ENCODE measurements at regions not wholly inside any gene's neighbourhood (a gene's known extent, or its start where the extent isn't known, plus 50 kb on each side); places are given as distances from the start of the nearest gene placed in this dataset.
"Not testable (repeated sequence)": the region's sequence is repeated elsewhere in the genome, so short reads cannot be mapped to it uniquely, and the experiment has no call there.

GRCh38 chr5:34096033-34096432, 53.0 kb upstream of the C1QTNF3 start:
- in situ Hi-C loops (cut with MboI; ENCODE audit: low sequenced_read_pairs), result not testable (repeated sequence)

DNA sequence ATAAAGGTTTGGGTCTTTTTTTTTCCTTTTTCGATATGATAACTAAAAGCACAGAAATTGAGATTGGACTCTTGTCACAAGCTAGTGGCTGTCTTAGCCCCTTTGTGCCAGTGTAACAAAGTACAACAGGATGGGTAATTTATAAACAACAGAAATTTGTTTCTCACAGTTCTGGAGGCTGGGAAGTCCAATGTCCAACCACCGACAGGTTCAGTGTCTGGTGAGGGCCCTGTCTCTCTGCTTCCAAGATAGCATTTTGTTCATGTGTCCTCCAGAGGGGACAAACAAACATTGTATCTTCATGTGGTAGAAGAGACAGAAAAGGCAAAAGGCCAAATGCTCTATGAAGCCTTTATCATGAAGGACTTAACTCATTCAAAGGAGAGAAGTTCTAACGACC, 56.9 kb upstream of the C1QTNF3 start:
- in situ Hi-C loops (cut with MboI; ENCODE audit: low sequenced_read_pairs), result not testable (repeated sequence)

DNA sequence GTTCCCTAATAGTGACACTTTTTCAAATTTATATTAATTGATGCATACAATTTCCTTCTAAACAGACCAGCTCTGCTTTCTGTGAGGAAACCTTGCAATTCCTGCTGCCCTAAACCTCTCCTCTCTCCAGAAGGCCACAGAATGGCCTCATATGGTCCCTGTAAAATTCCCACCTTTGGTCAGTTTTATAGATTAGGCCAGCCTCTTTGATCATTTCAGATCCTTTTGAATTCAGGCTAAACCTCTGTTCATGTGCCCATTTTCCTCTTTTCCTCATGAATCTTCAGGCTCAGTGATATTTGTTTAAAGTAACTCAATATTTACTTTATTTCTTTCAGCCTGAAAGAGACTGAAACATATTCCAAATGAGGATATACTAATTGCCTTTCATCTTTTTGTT, 58.6 kb upstream of the C1QTNF3 start:
- in situ Hi-C loops (cut with MboI; ENCODE audit: low sequenced_read_pairs), result not testable (repeated sequence)

DNA sequence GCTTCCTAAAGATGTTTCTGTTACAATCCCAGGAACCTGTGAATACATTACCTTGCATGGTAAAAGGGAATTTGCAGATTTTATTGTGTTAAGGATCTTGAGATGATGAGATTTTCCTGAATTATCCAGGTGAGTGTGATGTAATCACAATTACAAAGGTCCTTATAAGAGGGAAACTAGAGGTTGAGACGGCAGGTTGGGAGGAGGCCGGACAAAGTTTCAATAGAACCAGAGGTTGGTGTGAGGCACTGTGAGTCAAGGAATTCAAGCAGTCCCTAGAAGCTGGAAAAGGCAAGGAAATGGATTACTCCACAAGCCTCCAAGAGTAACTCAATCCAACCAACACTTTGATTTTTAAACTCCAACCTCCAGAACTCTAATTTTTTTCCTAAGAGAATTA, 65.9 kb upstream of the C1QTNF3 start:
- in situ Hi-C loops (cut with MboI; ENCODE audit: low sequenced_read_pairs), result not testable (repeated sequence)

DNA sequence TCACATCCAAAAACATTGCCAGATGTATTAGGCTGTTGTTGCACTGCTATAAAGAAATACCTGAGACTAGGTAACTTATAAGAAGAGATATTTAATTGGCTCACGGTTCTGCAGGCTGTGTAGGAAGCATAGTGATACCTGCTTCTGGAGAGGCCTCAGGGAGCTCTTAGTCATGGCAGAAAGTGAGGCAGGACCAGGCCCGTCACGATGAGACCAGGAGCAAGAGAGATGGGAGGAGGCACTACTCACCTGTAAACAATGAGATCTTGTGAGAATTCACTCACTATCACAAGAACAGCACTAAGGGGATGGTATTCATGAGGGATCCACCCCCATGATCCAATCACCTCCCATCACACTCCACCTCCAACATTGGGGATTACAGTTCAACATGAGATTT, 81.3 kb upstream of the C1QTNF3 start:
- in situ Hi-C loops (cut with MboI; ENCODE audit: low sequenced_read_pairs), result not testable (repeated sequence)

GRCh38 chr5:34125354-34125753, 82.3 kb upstream of the C1QTNF3 start:
- in situ Hi-C loops (cut with MboI; ENCODE audit: low sequenced_read_pairs), result not testable (repeated sequence)

- in situ Hi-C loops (cut with MboI; ENCODE audit: low sequenced_read_pairs), result not testable (repeated sequence)
Observed at GRCh38 chr5:34126741-34127140, 83.7 kb upstream of the C1QTNF3 start.

GRCh38 chr5:34127818-34128217, 84.8 kb upstream of the C1QTNF3 start:
- in situ Hi-C loops (cut with MboI; ENCODE audit: low sequenced_read_pairs), result not testable (repeated sequence)

GRCh38 chr5:34128890-34129289, 85.9 kb upstream of the C1QTNF3 start:
- in situ Hi-C loops (cut with MboI; ENCODE audit: low sequenced_read_pairs), result not testable (repeated sequence)

DNA sequence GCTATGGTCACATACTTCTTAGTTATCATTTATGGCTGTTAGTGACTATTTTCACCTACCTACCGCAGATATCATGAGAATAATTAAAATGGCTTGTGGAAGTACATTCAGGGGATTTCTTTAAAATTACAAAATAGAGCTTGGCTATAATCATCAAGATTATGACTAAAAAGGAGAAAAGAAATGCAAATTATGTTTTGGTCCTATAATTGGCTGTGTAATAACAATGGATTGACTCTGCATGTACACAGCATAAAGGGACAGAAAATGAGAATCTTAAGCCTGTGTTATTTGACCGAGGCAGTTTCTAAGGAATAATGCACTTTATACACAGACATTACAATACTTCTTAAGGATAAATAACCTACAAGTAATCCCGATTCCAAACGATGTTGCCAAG, 112.0 kb upstream of the C1QTNF3 start:
- in situ Hi-C loops (cut with MboI; ENCODE audit: low sequenced_read_pairs), result not testable (repeated sequence)

DNA sequence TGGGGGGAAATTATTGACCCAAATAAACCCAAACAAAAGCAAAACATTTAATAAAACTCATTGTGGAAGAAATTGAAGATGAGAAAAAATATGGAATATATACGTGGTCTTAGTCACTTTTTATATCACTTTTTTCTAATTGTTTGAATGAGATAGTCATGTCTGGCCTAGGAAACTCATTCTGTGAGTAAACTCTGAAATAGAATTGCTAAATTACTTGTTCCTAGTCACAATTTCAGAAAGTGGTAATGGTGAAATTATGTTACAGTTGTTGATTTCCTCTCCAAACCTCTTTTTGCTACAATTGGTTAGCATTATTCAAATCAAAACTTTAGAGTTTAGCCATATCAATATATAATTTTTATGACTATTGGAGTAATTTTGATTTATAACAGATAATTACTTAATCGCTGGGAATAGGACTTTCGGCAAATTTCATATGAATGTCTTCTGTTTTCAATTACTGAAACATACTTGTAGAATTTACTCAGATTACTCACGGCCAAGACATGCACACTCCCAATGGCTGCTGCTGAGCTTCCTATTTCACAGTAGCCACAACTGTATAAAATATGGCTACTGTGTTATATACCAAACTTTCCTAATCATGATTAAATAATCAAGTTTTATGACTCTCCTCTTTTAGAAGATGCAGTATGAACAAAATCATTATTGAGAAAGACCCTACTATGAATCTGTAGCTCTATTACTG, 113.8 kb upstream of the C1QTNF3 start:
- in situ Hi-C loops (cut with MboI; ENCODE audit: low sequenced_read_pairs), result not testable (repeated sequence)

DNA sequence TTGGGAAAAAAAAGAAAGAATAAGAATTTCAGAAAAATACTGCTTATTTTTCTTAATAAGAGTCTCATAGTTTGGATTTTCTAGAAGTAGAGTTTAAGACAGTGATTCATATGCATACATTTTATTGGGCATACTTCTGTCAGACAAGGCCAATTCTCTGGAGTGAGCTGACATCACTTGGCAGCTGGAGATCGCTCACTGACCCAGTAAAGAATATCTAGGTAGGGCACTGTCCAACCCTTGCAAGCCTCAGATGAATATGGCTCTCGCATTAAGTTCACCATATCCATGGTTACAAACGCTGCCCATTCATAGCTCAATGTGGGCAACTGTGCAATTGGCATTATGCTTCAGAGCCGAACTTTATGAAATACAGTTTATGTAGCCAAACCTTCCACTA, 117.9 kb upstream of the C1QTNF3 start:
- in situ Hi-C loops (cut with MboI; ENCODE audit: low sequenced_read_pairs), result not testable (repeated sequence)

DNA sequence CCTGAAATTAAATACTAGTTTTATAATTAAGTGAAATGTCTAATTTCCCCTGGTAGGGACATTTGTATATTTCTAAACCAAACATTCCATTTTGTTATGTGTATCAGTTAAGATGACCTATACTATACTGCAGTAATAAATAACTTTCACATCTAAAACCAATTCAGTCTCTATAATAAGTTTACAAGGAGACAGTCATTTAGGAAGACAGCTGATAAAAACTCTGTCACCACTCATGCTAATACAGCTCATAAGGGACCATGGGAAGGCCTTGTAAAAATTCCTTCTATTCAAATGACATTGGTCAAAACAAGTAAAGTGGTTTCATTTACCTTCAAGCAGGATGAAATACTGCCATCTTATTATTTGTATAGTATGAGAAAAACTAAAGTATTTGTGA, 128.4 kb upstream of the C1QTNF3 start:
- in situ Hi-C loops (cut with MboI; ENCODE audit: low sequenced_read_pairs), result not testable (repeated sequence)

DNA sequence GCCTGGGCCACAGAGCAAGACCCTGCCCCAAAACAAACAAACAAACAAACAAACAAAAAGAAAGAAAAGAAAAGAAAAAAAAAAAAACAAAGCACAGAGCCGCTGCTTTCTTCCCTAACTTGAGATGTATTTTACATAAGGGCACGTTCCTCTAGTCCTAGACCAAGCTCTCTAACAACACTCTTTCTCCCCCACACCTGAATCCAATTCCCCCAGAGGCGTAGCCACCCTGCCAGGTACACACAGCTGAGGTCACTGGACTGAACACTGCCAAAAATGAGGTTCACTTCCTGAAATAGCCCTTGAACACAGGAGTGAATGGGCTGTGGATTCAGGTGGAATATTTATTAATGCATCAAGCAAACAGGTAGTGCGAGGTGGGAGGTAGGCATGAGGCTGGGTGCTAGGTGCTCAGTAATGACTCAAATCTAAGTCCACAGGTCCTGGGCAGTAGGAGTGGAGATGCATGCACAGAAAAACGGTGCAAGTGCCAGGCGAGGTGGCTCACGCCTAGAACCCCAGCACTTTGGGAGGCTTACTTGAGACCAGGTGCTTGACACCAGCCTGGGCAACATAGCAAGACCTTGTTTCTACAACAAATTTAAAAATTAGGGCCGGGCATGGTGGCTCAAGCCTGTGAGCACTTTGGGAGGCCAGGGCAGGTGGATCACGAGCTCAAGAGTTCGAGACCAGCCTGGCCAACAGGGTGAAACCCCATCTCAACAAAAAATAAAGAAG, 136.6 kb upstream of the C1QTNF3 start:
- in situ Hi-C loops (cut with MboI; ENCODE audit: low sequenced_read_pairs), result not testable (repeated sequence)

DNA sequence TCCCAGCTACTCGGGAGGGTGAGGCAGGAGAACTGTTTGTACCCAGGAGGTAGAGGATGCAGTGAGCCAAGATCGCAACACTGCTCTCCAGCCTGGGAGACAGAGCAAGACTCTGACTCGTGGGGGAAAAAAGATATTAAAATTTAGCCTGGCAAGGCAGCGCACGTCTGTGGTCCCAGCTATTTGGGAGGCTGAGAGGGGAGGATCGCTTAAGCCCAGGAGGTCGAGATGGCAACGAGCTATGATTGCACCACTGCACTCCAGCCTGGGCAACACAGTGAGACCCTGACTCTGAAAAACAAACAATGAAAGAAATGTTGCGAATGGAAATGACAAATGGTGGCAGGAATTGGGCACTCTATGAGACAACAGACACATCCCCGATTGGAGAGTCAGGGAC, 137.2 kb upstream of the C1QTNF3 start:
- in situ Hi-C loops (cut with MboI; ENCODE audit: low sequenced_read_pairs), result not testable (repeated sequence)

DNA sequence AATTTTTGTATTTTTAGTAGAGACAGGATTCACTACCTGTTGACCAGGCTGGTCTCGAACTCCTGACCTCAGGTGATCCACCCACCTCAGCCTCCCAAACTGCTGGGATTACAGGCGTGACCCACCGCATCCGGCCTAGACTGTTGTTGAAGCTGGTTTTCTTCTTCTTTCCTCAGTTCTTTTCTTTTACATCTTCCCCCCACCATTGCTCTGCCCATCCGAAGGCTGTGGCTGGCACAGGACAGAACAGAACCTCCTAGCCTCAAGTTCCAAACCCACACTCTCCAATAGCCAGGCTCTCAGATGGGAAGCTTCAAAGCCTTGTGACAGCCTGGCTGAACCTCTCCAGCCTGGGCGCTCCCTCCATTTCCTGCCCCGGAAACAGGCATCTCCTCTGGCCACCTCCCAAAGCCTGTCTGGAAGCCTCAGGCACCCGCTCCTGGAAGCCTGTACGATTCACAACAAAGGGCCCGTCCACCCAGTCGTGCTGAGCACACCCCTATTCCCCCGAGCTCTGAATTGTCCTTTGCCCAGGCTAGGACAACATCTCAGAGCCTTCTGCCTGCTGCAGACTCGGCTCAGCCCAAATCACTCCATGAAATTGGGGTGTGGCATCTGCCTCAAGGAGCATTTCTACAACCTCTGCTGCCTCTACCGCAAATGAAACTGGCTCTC, 138.1 kb upstream of the C1QTNF3 start:
- in situ Hi-C loops (cut with MboI; ENCODE audit: low sequenced_read_pairs), result not testable (repeated sequence)

GRCh38 chr5:34185005-34185404, 142.0 kb upstream of the C1QTNF3 start:
- in situ Hi-C loops (cut with MboI; ENCODE audit: low sequenced_read_pairs), result not testable (repeated sequence)

DNA sequence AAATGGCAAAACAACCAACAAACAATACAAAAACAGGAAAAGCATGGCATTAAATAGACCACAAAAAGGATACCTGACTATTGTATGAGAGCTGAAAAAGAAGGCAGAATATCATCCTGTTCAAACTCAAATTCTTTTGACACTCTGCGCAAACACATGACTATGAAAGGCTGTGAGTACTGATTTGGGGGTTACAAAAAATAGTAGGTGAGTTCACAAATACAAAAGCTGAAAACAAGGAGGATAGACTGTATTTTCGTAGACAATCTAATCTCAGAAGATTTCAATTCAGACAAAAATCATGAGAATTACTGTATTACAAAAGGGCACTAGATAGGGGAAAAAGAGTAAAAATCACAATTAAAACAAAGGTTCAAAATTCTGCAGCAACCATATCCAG, 142.6 kb upstream of the C1QTNF3 start:
- in situ Hi-C loops (cut with MboI; ENCODE audit: low sequenced_read_pairs), result not testable (repeated sequence)

DNA sequence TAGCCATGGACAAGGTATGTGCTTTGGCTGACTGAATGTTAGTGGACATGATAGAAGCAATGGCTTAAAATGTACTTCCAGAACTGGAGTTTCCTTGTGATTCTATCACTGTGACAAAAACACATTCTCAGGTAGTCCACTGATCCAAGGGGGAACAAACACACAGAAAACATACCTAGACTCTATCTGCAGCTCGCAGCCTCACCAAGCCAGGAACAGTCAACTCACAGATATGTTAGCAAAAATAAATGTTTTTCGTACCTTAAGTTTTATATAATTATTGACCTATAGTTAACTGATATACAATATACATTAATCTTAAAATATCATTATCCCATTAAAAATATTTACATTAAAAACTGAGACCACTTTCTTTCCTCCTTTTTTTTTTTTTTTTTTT, 143.1 kb upstream of the C1QTNF3 start:
- in situ Hi-C loops (cut with MboI; ENCODE audit: low sequenced_read_pairs), result not testable (repeated sequence)

DNA sequence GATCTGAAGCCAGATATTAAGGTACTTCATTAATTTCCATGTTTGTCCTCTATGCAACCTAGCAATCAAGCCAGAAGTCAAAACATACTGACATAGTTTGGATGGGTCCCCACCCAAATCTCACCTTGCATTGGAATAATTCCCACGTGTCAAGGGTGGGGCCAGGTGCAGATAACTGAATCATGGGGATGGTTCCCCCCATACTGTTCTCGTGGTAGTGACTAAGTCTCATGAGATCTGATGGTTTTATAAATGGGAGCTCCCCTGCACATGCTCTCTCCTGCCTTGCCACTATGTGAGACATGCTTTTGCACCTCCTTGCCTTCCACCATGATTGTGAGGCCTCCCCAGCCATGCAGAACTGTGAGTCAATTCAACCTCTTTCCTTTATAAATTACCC, 143.9 kb upstream of the C1QTNF3 start:
- in situ Hi-C loops (cut with MboI; ENCODE audit: low sequenced_read_pairs), result not testable (repeated sequence)

DNA sequence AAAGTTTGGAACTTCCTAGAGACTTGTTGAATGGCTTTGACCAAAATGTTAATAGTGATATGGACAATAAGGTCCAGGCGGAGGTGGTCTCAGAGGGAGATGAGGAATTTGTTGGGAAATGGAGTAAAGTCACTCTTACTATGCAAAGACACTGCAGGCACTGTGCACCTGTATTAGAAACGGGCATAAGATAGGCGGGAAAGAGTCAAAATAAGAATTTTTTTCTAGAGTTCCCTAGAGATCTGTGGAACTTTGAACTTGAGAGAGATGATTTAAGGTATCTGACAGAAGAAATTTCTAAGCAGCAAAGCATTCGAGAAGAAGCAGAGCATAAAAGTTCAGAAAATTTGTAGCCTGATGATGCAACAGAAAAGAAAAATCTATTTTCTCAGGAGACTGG, 144.4 kb upstream of the C1QTNF3 start:
- in situ Hi-C loops (cut with MboI; ENCODE audit: low sequenced_read_pairs), result not testable (repeated sequence)
